ENCODE measurements at regions not wholly inside any gene's neighbourhood (a gene's known extent, or its start where the extent isn't known, plus 50 kb on each side); places are given as distances from the start of the nearest gene placed in this dataset.
"Not testable (repeated sequence)": the region's sequence is repeated elsewhere in the genome, so short reads cannot be mapped to it uniquely, and the experiment has no call there.

GRCh38 chr7:96792115-96792514 is 82.5 kb upstream of the SEM1 start:
- no peaks in the 10 kb centered on the region for H3K4me1 ChIP-seq (ENCODE audit: low read depth)
- no peak overlapping the region for H3K4me3 ChIP-seq
- no peaks in the 10 kb centered on the region for H3K9me3 ChIP-seq (ENCODE audit: low read depth)
- TF ChIP-seq CTCF (IDR thresholded peaks at IDR 0.05; ENCODE audit: low read depth, low read length) = no peak
- no peak for DNase-seq (ENCODE audit: low read depth in 1 of 2, low spot score in 1 of 2)
- no peaks in the 10 kb centered on the region for H3K36me3 ChIP-seq
- no peaks in the 10 kb centered on the region for H3K27me3 ChIP-seq
- no peak overlapping the region for H3K27ac ChIP-seq

- no peaks in the 10 kb centered on the region for H3K27me3 ChIP-seq
- H3K27ac ChIP-seq = no peak overlapping the region
- DNase-seq (ENCODE audit: low read depth in 1 of 2, low spot score in 1 of 2) = no peak
- no peaks in the 10 kb centered on the region for H3K9me3 ChIP-seq (ENCODE audit: low read depth)
- no peak for TF ChIP-seq CTCF (IDR thresholded peaks at IDR 0.05; ENCODE audit: low read depth, low read length)
- H3K36me3 ChIP-seq = no peaks in the 10 kb centered on the region
- no peaks in the 10 kb centered on the region for H3K4me1 ChIP-seq (ENCODE audit: low read depth)
- no peak overlapping the region for H3K4me3 ChIP-seq
These were observed 84.4 kb upstream of the SEM1 start for GRCh38 chr7:96794063-96794462.

- no peak for TF ChIP-seq CTCF (IDR thresholded peaks at IDR 0.05; ENCODE audit: low read depth, low read length)
- Histone ChIP-seq H3K27ac (no peak overlapping the region), H3K4me1 (ENCODE audit: low read depth) (no peaks in the 10 kb centered on the region), H3K27me3 (no peaks in the 10 kb centered on the region), H3K9me3 (ENCODE audit: low read depth) (no peaks in the 10 kb centered on the region), H3K36me3 (no peaks in the 10 kb centered on the region), H3K4me3 (no peak overlapping the region)
- DNase-seq (ENCODE audit: low read depth in 1 of 2, low spot score in 1 of 2) = no peak
These were observed 90.5 kb upstream of the SEM1 start for GRCh38 chr7:96800122-96800521.

GRCh38 chr7:96800824-96801223 is 91.2 kb upstream of the SEM1 start:
- Histone ChIP-seq H3K27ac (no peak overlapping the region), H3K27me3 (no peaks in the 10 kb centered on the region), H3K9me3 (ENCODE audit: low read depth) (no peaks in the 10 kb centered on the region), H3K4me1 (ENCODE audit: low read depth) (no peaks in the 10 kb centered on the region), H3K4me3 (no peak overlapping the region), H3K36me3 (no peaks in the 10 kb centered on the region)
- DNase-seq (ENCODE audit: low read depth in 1 of 2, low spot score in 1 of 2) = no peak
- TF ChIP-seq CTCF (IDR thresholded peaks at IDR 0.05; ENCODE audit: low read depth, low read length) = no peak

- H3K27me3 ChIP-seq = no peaks in the 10 kb centered on the region
- no peak overlapping the region for H3K4me3 ChIP-seq
- H3K36me3 ChIP-seq = no peaks in the 10 kb centered on the region
- H3K9me3 ChIP-seq (ENCODE audit: low read depth) = no peaks in the 10 kb centered on the region
- no peak for TF ChIP-seq CTCF (IDR thresholded peaks at IDR 0.05; ENCODE audit: low read depth, low read length)
- no peak overlapping the region for H3K27ac ChIP-seq
- DNase-seq (ENCODE audit: low read depth in 1 of 2, low spot score in 1 of 2) = no peak
- no peaks in the 10 kb centered on the region for H3K4me1 ChIP-seq (ENCODE audit: low read depth)
These were observed 109.6 kb upstream of the SEM1 start for GRCh38 chr7:96819111-96819700.

GRCh38 chr7:96821131-96821530 is 111.5 kb upstream of the SEM1 start:
- not testable (repeated sequence) for H3K4me3 ChIP-seq; H3K4me1 ChIP-seq (ENCODE audit: low read depth)

More at GRCh38 chr7:96821131-96821530, 111.5 kb upstream of the SEM1 start:
- not testable (repeated sequence) for H3K27me3 ChIP-seq; DNase-seq (ENCODE audit: low read depth in 1 of 2, low spot score in 1 of 2); H3K27ac ChIP-seq; H3K36me3 ChIP-seq; H3K9me3 ChIP-seq (ENCODE audit: low read depth)

Data from cardiac muscle cell (in vitro differentiated cells and primary cell).